HCT116 (cell line): ENCODE measurements at regions not wholly inside any gene's neighbourhood (a gene's known extent, or its start where the extent isn't known, plus 50 kb on each side); places are given as distances from the start of the nearest gene placed in this dataset.

Source experiments
- ATAC-seq: fragments of 200-7000 bp; cut with Tn5 transposase; 2 replicates; pipeline ENCODE4 v1.9.1; 2020; ENCODE audit warnings: mild to moderate bottlenecking, moderate library complexity
- BruUV-seq: library from RNA; stranded (reverse); fragments of 400-500 nt; replicated peaks from 2 replicates; lab custom pipeline; 2021; lab: Mats Ljungman, UMichigan
- CTCF ChIA-PET: fragments of 300-600 bp; sonication (Branson Sonifier 250); formaldehyde crosslinking; loops from one replicate; lab custom pipeline; 2021; ENCODE audit warnings: antibody characterized with exemption; lab: Charles Lee
- POLR2A ChIA-PET: fragments of 300-600, 350-600 bp; sonication (Branson Sonifier 250); formaldehyde crosslinking; loops from one replicate; lab custom pipeline; 2021; ENCODE audit warnings: antibody characterized with exemption; lab: Charles Lee
- RAD21 ChIA-PET, 2 experiments: fragments of 300-600 bp; sonication (Branson Sonifier 250); formaldehyde crosslinking; loops; one replicate each; lab custom pipeline; 2023; ENCODE audit warnings: low total read pairs in 2 of 2; ENCODE audit not compliant: uncharacterized antibody in 2 of 2, unreplicated experiment in 2 of 2, low non-redundant PET in 1 of 2; lab: Charles Lee
- DNase-seq: peaks from one replicate; pipeline ENCODE4 v3.0.0-alpha.2; 2010; ENCODE audit warnings: low read depth, low spot score
- H2AFZ ChIP-seq: fragments of 200-600 bp; shearing (Covaris generic), sonication (generic); 2 replicates; pipeline ENCODE4 v1.6.1; 2017; ENCODE audit warnings: low read depth, mixed run types, mixed read lengths, antibody characterized with exemption, low read length; ENCODE audit not compliant: poor library complexity, severe bottlenecking
- H3K27ac ChIP-seq: 2 replicates; pipeline ENCODE4 v1.5.1; 2012; ENCODE audit warnings: low read depth, low read length
- H3K27me3 ChIP-seq: fragments of 200-600 bp; sonication (generic); 2 replicates; pipeline ENCODE4 v1.6.1; 2016; ENCODE audit warnings: mixed run types, low read length, mixed read lengths; ENCODE audit not compliant: insufficient read depth
- H3K36me3 ChIP-seq, 2 experiments: fragments of 200-500 bp in 1 of 2; fragments of 200-600 bp in 1 of 2; sonication (Bioruptor generic) in 1 of 2; sonication (generic) in 1 of 2; 2 replicates each; pipeline versions ENCODE4 v1.5.1 to v1.6.1; 2014 to 2016; ENCODE audit warnings: low read length in 2 of 2, inconsistent platforms in 1 of 2, mixed read lengths in 1 of 2, mixed run types in 1 of 2; ENCODE audit not compliant: insufficient read depth in 2 of 2, control insufficient read depth in 1 of 2
- H3K4me1 ChIP-seq, 2 experiments: fragments of 200-600 bp in 1 of 2; sonication (generic) in 1 of 2; 2 replicates each; pipeline versions ENCODE4 v1.5.1 to v1.6.1; 2012 to 2017; ENCODE audit warnings: low read length in 2 of 2, inconsistent platforms in 1 of 2, mild to moderate bottlenecking in 1 of 2, mixed read lengths in 1 of 2, mixed run types in 1 of 2, moderate library complexity in 1 of 2; ENCODE audit not compliant: insufficient read depth in 2 of 2, control insufficient read depth in 1 of 2
- H3K4me2 ChIP-seq: fragments of 200-600 bp; sonication (generic); 2 replicates; pipeline ENCODE4 v1.6.1; 2017; ENCODE audit warnings: mixed run types, low read length, mixed read lengths
- H3K4me3 ChIP-seq, 2 experiments: fragments of 200-600 bp in 1 of 2; sonication (generic) in 1 of 2; replicated peaks in 1 of 2; 2 replicates each; pipeline ENCODE4 v1.5.1; 2011 to 2016; ENCODE audit warnings: low read length in 2 of 2, control low read depth in 1 of 2, low read depth in 1 of 2, mild to moderate bottlenecking in 1 of 2, mixed read lengths in 1 of 2, mixed run types in 1 of 2
- H3K79me2 ChIP-seq: fragments of 200-600 bp; sonication (generic); 2 replicates; pipeline ENCODE4 v1.6.1; 2017; ENCODE audit warnings: mild to moderate bottlenecking, mixed run types, low read length, moderate library complexity, mixed read lengths; ENCODE audit not compliant: insufficient read depth
- H3K9ac ChIP-seq: fragments of 200-600 bp; sonication (generic); 2 replicates; pipeline ENCODE4 v1.6.1; 2016; ENCODE audit warnings: low read length, mixed read lengths
- H3K9me2 ChIP-seq: fragments of 200-600 bp; sonication (generic), shearing (Covaris generic); 2 replicates; pipeline ENCODE4 v1.6.1; 2017; ENCODE audit warnings: mixed run types, mild to moderate bottlenecking, moderate library complexity; ENCODE audit not compliant: insufficient read depth
- H3K9me3 ChIP-seq, 2 experiments: fragments of 200-500 bp in 1 of 2; fragments of 200-600 bp in 1 of 2; sonication (Bioruptor generic) in 1 of 2; sonication (generic) in 1 of 2; 2 replicates each; pipeline ENCODE4 v1.6.1; 2014 to 2017; ENCODE audit warnings: low read length in 2 of 2, mixed read lengths in 2 of 2, inconsistent platforms in 1 of 2, low read depth in 1 of 2, mild to moderate bottlenecking in 1 of 2, mixed run types in 1 of 2, moderate library complexity in 1 of 2; ENCODE audit not compliant: control insufficient read depth in 1 of 2, insufficient read depth in 1 of 2
- H4K20me1 ChIP-seq: fragments of 200-600 bp; sonication (generic), shearing (Covaris generic); 2 replicates; pipeline ENCODE4 v1.6.1; 2017; ENCODE audit warnings: mixed run types, mild to moderate bottlenecking, moderate library complexity; ENCODE audit not compliant: insufficient read depth
- CBX3 ChIP-seq: IDR thresholded peaks from 2 replicates; pipeline ENCODE4 v1.6.1; 2012; ENCODE audit warnings: low read depth
- CEBPB ChIP-seq: IDR thresholded peaks from 2 replicates; pipeline ENCODE4 v1.6.1; 2012; ENCODE audit warnings: low read depth
- EGR1 ChIP-seq: IDR thresholded peaks from 2 replicates; pipeline ENCODE4 v1.6.1; 2012; ENCODE audit warnings: low read depth
- ELF1 ChIP-seq: IDR thresholded peaks from 2 replicates; pipeline ENCODE4 v1.6.1; 2012; ENCODE audit warnings: low read depth, borderline replicate concordance
- EZH2 ChIP-seq: fragments of 200-600 bp; sonication (generic); IDR thresholded peaks from 2 replicates; pipeline ENCODE4 v1.6.1; 2017; ENCODE audit warnings: antibody characterized with exemption, mixed run types
- FOSL1 ChIP-seq: IDR thresholded peaks from 2 replicates; pipeline ENCODE4 v1.6.1; 2012; ENCODE audit warnings: low read depth
- JUND ChIP-seq: IDR thresholded peaks from 2 replicates; pipeline ENCODE4 v1.6.1; 2012
- MAX ChIP-seq: IDR thresholded peaks from 2 replicates; pipeline ENCODE4 v1.6.1; 2012
- POLR2A ChIP-seq: IDR thresholded peaks from 2 replicates; pipeline ENCODE4 v1.7.0; 2011; ENCODE audit warnings: borderline replicate concordance; ENCODE audit not compliant: insufficient read depth, insufficient read length; ENCODE audit errors: extremely low read depth
- POLR2AphosphoS5 ChIP-seq: IDR thresholded peaks from 2 replicates; pipeline ENCODE4 v1.6.1; 2011; ENCODE audit warnings: mild to moderate bottlenecking, low read depth, low read length, moderate library complexity
- RAD21 ChIP-seq: IDR thresholded peaks from 2 replicates; pipeline ENCODE4 v1.6.1; 2012; ENCODE audit warnings: low read depth, mild to moderate bottlenecking
- REST ChIP-seq: IDR thresholded peaks from 2 replicates; pipeline ENCODE4 v1.6.1; 2012; ENCODE audit warnings: low read depth
- SIN3A ChIP-seq: IDR thresholded peaks from 2 replicates; pipeline ENCODE4 v1.6.1; 2012; ENCODE audit warnings: low read depth
- SRF ChIP-seq: IDR thresholded peaks from 2 replicates; pipeline ENCODE4 v1.6.1; 2012; ENCODE audit warnings: low read depth
- TCF7L2 ChIP-seq: IDR thresholded peaks from 2 replicates; pipeline ENCODE4 v1.7.0; 2011; ENCODE audit warnings: borderline replicate concordance, inconsistent platforms; ENCODE audit not compliant: insufficient read depth, insufficient read length; ENCODE audit errors: extremely low read depth
- YY1 ChIP-seq: IDR thresholded peaks from 2 replicates; pipeline ENCODE4 v1.6.1; 2011; ENCODE audit warnings: low read length, low read depth, moderate library complexity, mild to moderate bottlenecking; ENCODE audit not compliant: insufficient replicate concordance; ENCODE audit errors: extremely low read depth
- ZFX ChIP-seq: fragments of 450-650 bp; IDR thresholded peaks from 2 replicates; pipeline ENCODE4 v1.6.1; 2017
- ZNF274 ChIP-seq: fragments of 200-500 bp; sonication (Bioruptor generic); IDR thresholded peaks from 2 replicates; pipeline ENCODE4 v1.6.1; 2014; ENCODE audit warnings: mild to moderate bottlenecking, low read depth, low read length, inconsistent platforms
- intact Hi-C: fragments of 100-400 bp; cut with micrococcal nuclease; formaldehyde crosslinking; loops from 2 replicates; pipeline ENCODE4 v1.10.0; 2022
- TF ChIP-seq, protein P1 (sequence below): IDR thresholded peaks from 2 replicates; pipeline ENCODE4 v1.6.1; 2012
- TF ChIP-seq, protein P2 (sequence below), 3 experiments: fragments of 200-600 bp in 1 of 3; sonication (generic) in 1 of 3; IDR thresholded peaks in 2 of 3; conservative IDR thresholded peaks in 1 of 3; 2 replicates each; pipeline ENCODE4 v1.5.1; 2012 to 2017; ENCODE audit warnings: low read depth in 2 of 3, low read length in 2 of 3, antibody characterized with exemption in 1 of 3, borderline replicate concordance in 1 of 3, control low read depth in 1 of 3, mild to moderate bottlenecking in 1 of 3, mixed read lengths in 1 of 3, mixed run types in 1 of 3, moderate library complexity in 1 of 3; ENCODE audit not compliant: insufficient read depth in 1 of 3

DNA sequence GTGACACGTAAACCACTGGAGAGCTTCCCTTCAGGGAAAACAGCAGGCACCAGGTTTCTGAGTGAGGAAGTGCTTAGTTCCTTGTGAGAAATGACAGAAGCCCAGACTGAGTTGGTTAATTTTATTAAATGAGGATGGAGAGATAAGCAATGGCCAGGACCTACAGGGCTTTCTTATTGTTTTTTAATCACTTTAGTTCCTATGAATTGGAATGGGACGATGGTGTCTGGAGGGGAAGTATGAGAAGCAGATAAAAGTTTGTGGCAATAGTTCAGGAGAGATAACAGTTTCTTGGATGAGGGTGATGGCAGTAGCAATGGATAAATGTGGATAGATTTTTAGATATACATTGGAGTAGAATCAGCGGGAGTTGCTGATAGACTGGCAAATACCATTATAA lies 86.5 kb upstream of the PTPRR start:
- ATAC-seq (no peak), DNase-seq (no peak)
- no peak overlapping the region for H3K4me3 ChIP-seq
- no peak overlapping the region for H3K27ac ChIP-seq
- no peaks in the 10 kb centered on the region for H3K79me2 ChIP-seq
- no peak overlapping the region for H2AFZ ChIP-seq
- no peak overlapping the region for H3K9ac ChIP-seq
- RAD21 ChIA-PET, result no interaction called here
- intact Hi-C loops, result no loop called here
- H3K4me2 ChIP-seq, result no peak overlapping the region
- no peaks in the 10 kb centered on the region for H3K36me3 ChIP-seq
- no peaks in the 10 kb centered on the region for H3K27me3 ChIP-seq
- no peaks in the 10 kb centered on the region for H3K4me1 ChIP-seq
- CTCF ChIA-PET, result interaction anchor here (0.7 kb wide), 1 partner anchor 276 kb away, joined by 3 read pairs; no protein-coding TSS in a partner anchor
- H4K20me1 ChIP-seq, result no peaks in the 10 kb centered on the region
- no peaks in the 10 kb centered on the region for H3K9me3 ChIP-seq
- BruUV-seq, result no TSS peak
- POLR2A ChIA-PET, result no interaction called here
- no peak for TF ChIP-seq SRF
- TF ChIP-seq JUND, result no peak
- TF ChIP-seq ZNF274, result no peak
- TF ChIP-seq EZH2, result no peak
- no peak for TF ChIP-seq CBX3
- no peak for TF ChIP-seq CEBPB
- no peak for TF ChIP-seq EGR1
- TF ChIP-seq FOSL1, result no peak
- no peak for TF ChIP-seq POLR2AphosphoS5
- no peak for TF ChIP-seq ZFX
- TF ChIP-seq ELF1, result no peak
- no peak for TF ChIP-seq POLR2A
- TF ChIP-seq MAX, result no peak
- TF ChIP-seq, protein P1, sequence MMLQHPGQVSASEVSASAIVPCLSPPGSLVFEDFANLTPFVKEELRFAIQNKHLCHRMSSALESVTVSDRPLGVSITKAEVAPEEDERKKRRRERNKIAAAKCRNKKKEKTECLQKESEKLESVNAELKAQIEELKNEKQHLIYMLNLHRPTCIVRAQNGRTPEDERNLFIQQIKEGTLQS, result no peak
- TF ChIP-seq RAD21, result no peak
- TF ChIP-seq REST, result no peak
- TF ChIP-seq SIN3A, result no peak
- TF ChIP-seq TCF7L2, result no peak
- TF ChIP-seq YY1, result no peak
- TF ChIP-seq, protein P2, sequence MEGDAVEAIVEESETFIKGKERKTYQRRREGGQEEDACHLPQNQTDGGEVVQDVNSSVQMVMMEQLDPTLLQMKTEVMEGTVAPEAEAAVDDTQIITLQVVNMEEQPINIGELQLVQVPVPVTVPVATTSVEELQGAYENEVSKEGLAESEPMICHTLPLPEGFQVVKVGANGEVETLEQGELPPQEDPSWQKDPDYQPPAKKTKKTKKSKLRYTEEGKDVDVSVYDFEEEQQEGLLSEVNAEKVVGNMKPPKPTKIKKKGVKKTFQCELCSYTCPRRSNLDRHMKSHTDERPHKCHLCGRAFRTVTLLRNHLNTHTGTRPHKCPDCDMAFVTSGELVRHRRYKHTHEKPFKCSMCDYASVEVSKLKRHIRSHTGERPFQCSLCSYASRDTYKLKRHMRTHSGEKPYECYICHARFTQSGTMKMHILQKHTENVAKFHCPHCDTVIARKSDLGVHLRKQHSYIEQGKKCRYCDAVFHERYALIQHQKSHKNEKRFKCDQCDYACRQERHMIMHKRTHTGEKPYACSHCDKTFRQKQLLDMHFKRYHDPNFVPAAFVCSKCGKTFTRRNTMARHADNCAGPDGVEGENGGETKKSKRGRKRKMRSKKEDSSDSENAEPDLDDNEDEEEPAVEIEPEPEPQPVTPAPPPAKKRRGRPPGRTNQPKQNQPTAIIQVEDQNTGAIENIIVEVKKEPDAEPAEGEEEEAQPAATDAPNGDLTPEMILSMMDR (IDR thresholded peaks at IDR 0.05 in 2 of 3, conservative IDR thresholded peaks at IDR 0.05 in 1 of 3; ENCODE audit: borderline replicate concordance in 1 of 3, insufficient read depth in 1 of 3, low read depth in 2 of 3, low read length in 2 of 3), result no peak
- TF ChIP-seq, all 23 proteins: peak for 0
- no peaks in the 10 kb centered on the region for H3K9me2 ChIP-seq
